IMR-90 (cell line): ENCODE measurements at regions not wholly inside any gene's neighbourhood (a gene's known extent, or its start where the extent isn't known, plus 50 kb on each side); places are given as distances from the start of the nearest gene placed in this dataset.

Experiments used
- ATAC-seq: fragments of 200-7000 bp; cut with Tn5 transposase; 2 replicates; pipeline ENCODE4 v1.9.1; 2020; ENCODE audit warnings: low read depth, mild to moderate bottlenecking, moderate library complexity
- BruUV-seq: library from RNA; stranded (reverse); fragments of 400-500 nt; replicated peaks from 2 replicates; lab custom pipeline; 2021; lab: Mats Ljungman, UMichigan
- CTCF ChIA-PET: fragments of 300-600 bp; formaldehyde crosslinking; extraction: SDS; loops from one replicate; lab custom pipeline; 2021; ENCODE audit warnings: antibody characterized with exemption; lab: Yijun Ruan, JAX
- POLR2A ChIA-PET: fragments of 300-600 bp; sonication (Branson Sonifier 250); formaldehyde crosslinking; loops from one replicate; lab custom pipeline; 2022; ENCODE audit warnings: antibody characterized with exemption; ENCODE audit not compliant: unreplicated experiment; lab: Charles Lee
- DNase-seq: peaks from one replicate; pipeline ENCODE4 v3.0.0; 2013
- H2AFZ ChIP-seq: replicated peaks from 2 replicates; pipeline ENCODE3; 2013; ENCODE audit warnings: low read length, mild to moderate bottlenecking; ENCODE audit not compliant: poor library complexity
- H2AK5ac ChIP-seq: 2 replicates; pipeline ENCODE4 v1.6.1; 2013; ENCODE audit warnings: low read depth, low read length, inconsistent platforms
- H2AK9ac ChIP-seq: replicated peaks from 2 replicates; pipeline ENCODE3; 2013; ENCODE audit warnings: mild to moderate bottlenecking, low read depth, low read length, moderate library complexity; ENCODE audit not compliant: poor library complexity
- H2BK120ac ChIP-seq: 2 replicates; pipeline ENCODE4 v1.6.1; 2013; ENCODE audit warnings: low read depth, low read length, inconsistent platforms
- H2BK15ac ChIP-seq: 3 replicates; pipeline ENCODE4 v1.6.1; 2013; ENCODE audit warnings: low read depth, low read length, inconsistent platforms
- H2BK20ac ChIP-seq: 2 replicates; pipeline ENCODE4 v1.6.1; 2013; ENCODE audit warnings: low read depth, mild to moderate bottlenecking, inconsistent platforms, low read length, moderate library complexity
- H2BK5ac ChIP-seq: 2 replicates; pipeline ENCODE4 v1.6.1; 2013; ENCODE audit warnings: mild to moderate bottlenecking, low read depth, low read length, inconsistent platforms; ENCODE audit not compliant: poor library complexity, severe bottlenecking
- H3K14ac ChIP-seq: replicated peaks from 2 replicates; pipeline ENCODE4 v1.6.1; 2013; ENCODE audit warnings: low read depth, low read length, inconsistent platforms
- H3K18ac ChIP-seq: 2 replicates; pipeline ENCODE4 v1.6.1; 2013; ENCODE audit warnings: low read depth, low read length, control low read depth
- H3K23ac ChIP-seq: 2 replicates; pipeline ENCODE4 v1.6.1; 2013; ENCODE audit warnings: low read depth, low read length, inconsistent platforms
- H3K27ac ChIP-seq: 2 replicates; pipeline ENCODE4 v1.5.1; 2013; ENCODE audit warnings: mild to moderate bottlenecking, control low read depth, low read length; ENCODE audit not compliant: insufficient read depth
- H3K27me3 ChIP-seq: 2 replicates; pipeline ENCODE4 v1.6.1; 2013; ENCODE audit warnings: low read length; ENCODE audit not compliant: control insufficient read depth, insufficient read depth
- H3K36me3 ChIP-seq: 2 replicates; pipeline ENCODE4 v1.6.1; 2013; ENCODE audit warnings: low read length, mixed read lengths; ENCODE audit not compliant: control insufficient read depth, insufficient read depth
- H3K4ac ChIP-seq: 2 replicates; pipeline ENCODE4 v1.6.1; 2013; ENCODE audit warnings: low read depth, low read length, inconsistent platforms
- H3K4me1 ChIP-seq: 2 replicates; pipeline ENCODE4 v1.6.1; 2013; ENCODE audit warnings: low read length, mixed read lengths; ENCODE audit not compliant: control insufficient read depth, insufficient read depth
- H3K4me2 ChIP-seq: 2 replicates; pipeline ENCODE4 v1.6.1; 2013; ENCODE audit warnings: low read depth, mild to moderate bottlenecking, control low read depth, low read length, moderate library complexity
- H3K4me3 ChIP-seq: 2 replicates; pipeline ENCODE4 v1.5.1; 2013; ENCODE audit warnings: low read depth, mild to moderate bottlenecking, control low read depth, low read length, moderate library complexity; ENCODE audit not compliant: insufficient read depth
- H3K56ac ChIP-seq: 2 replicates; pipeline ENCODE4 v1.6.1; 2013; ENCODE audit warnings: low read length, inconsistent platforms; ENCODE audit not compliant: insufficient read depth; ENCODE audit errors: extremely low read depth
- H3K79me1 ChIP-seq, 2 experiments: 2 replicates each; pipeline ENCODE4 v1.6.1; 2013; ENCODE audit warnings: low read length in 2 of 2, inconsistent platforms in 1 of 2, low read depth in 1 of 2
- H3K9ac ChIP-seq: 2 replicates; pipeline ENCODE4 v1.6.1; 2013; ENCODE audit warnings: low read depth, low read length, control low read depth
- H3K9me1 ChIP-seq: 2 replicates; pipeline ENCODE4 v1.6.1; 2013; ENCODE audit warnings: low read length, inconsistent platforms; ENCODE audit not compliant: insufficient read depth
- H3K9me3 ChIP-seq: 2 replicates; pipeline ENCODE4 v1.6.1; 2013; ENCODE audit warnings: low read length; ENCODE audit not compliant: control insufficient read depth, insufficient read depth
- H4K20me1 ChIP-seq: 2 replicates; pipeline ENCODE4 v1.6.1; 2013; ENCODE audit warnings: low read length, inconsistent platforms; ENCODE audit not compliant: insufficient read depth
- H4K5ac ChIP-seq: 2 replicates; pipeline ENCODE4 v1.6.1; 2013; ENCODE audit warnings: mild to moderate bottlenecking, low read depth, low read length, control low read depth
- H4K8ac ChIP-seq, 2 experiments: 2 replicates each; pipeline ENCODE4 v1.6.1; 2013; ENCODE audit warnings: low read depth in 2 of 2, low read length in 2 of 2, control low read depth in 1 of 2, inconsistent platforms in 1 of 2
- H4K91ac ChIP-seq: 2 replicates; pipeline ENCODE4 v1.6.1; 2013; ENCODE audit warnings: low read depth, low read length, inconsistent platforms; ENCODE audit not compliant: insufficient read depth
- BHLHE40 ChIP-seq: fragments of 150-350 bp; IDR thresholded peaks from 2 replicates; pipeline ENCODE4 v1.6.1; 2016; ENCODE audit warnings: mild to moderate bottlenecking, low read depth, low read length
- CHD1 ChIP-seq: IDR thresholded peaks from 2 replicates; pipeline ENCODE4 v1.6.1; 2012; ENCODE audit warnings: low read depth, low read length, improper control_type of control experiment
- MAZ ChIP-seq: IDR thresholded peaks from 2 replicates; pipeline ENCODE4 v1.6.1; 2012; ENCODE audit warnings: low read depth, mild to moderate bottlenecking, low read length, improper control_type of control experiment, moderate library complexity, borderline replicate concordance
- NFE2L2 ChIP-seq: fragments of 150-350 bp; IDR thresholded peaks from 2 replicates; pipeline ENCODE4 v1.6.1; 2016; ENCODE audit warnings: low read depth, mild to moderate bottlenecking, low read length
- POLR2A ChIP-seq: IDR thresholded peaks from 2 replicates; pipeline ENCODE4 v1.6.1; 2012; ENCODE audit warnings: mild to moderate bottlenecking, low read depth, low read length
- RAD21 ChIP-seq: IDR thresholded peaks from 2 replicates; pipeline ENCODE4 v1.6.1; 2012; ENCODE audit warnings: low read length, improper control_type of control experiment
- RFX5 ChIP-seq: IDR thresholded peaks from 2 replicates; pipeline ENCODE4 v1.8.0; 2012; ENCODE audit warnings: low read depth, mild to moderate bottlenecking, low read length, moderate library complexity
- SMC3 ChIP-seq: fragments of 150-350 bp; IDR thresholded peaks from 2 replicates; pipeline ENCODE4 v1.6.1; 2016; ENCODE audit warnings: low read depth, mild to moderate bottlenecking, antibody characterized with exemption, low read length, moderate library complexity
- WGBS, 2 experiments: methylation state at CpG; one replicate each; pipeline versions ENCODE4 v1.1.5 to v1.1.7; 2013; ENCODE audit warnings: missing lambda C conversion rate in 2 of 2; ENCODE audit not compliant: insufficient read length in 1 of 2; ENCODE audit errors: extremely low coverage in 2 of 2; 5-methylcytosine and 5-hydroxymethylcytosine counted together
- dilution Hi-C: fragments of 300-500 bp; cut with HindIII; formaldehyde crosslinking; loops from one replicate; pipeline ENCODE4 v1.14.3; 2018; ENCODE audit warnings: low sequenced_read_pairs; ENCODE audit not compliant: unreplicated experiment
- in situ Hi-C: fragments of 300-500 bp; cut with MboI; formaldehyde crosslinking; loops from 3 replicates; pipeline ENCODE4 v1.14.3; 2019; ENCODE audit warnings: low sequenced_read_pairs, inconsistent platforms, mixed read lengths
- intact Hi-C: fragments of 100-400 bp; cut with micrococcal nuclease; formaldehyde crosslinking; loops from 2 replicates; pipeline ENCODE4 v1.10.0; 2022
- TF ChIP-seq, protein P1 (sequence below): conservative IDR thresholded peaks from 2 replicates; pipeline ENCODE4 v1.5.1; 2012; ENCODE audit warnings: mild to moderate bottlenecking, low read depth, low read length, improper control_type of control experiment
- TF ChIP-seq, protein P2 (sequence below): fragments of 150-350 bp; IDR thresholded peaks from 2 replicates; pipeline ENCODE4 v1.6.1; 2016; ENCODE audit warnings: low read depth, mild to moderate bottlenecking, low read length, moderate library complexity, borderline replicate concordance
- TF ChIP-seq, protein P3 (sequence below): fragments of 150-350 bp; IDR thresholded peaks from 2 replicates; pipeline ENCODE4 v1.6.1; 2017; ENCODE audit warnings: mild to moderate bottlenecking, antibody characterized with exemption, low read length, low read depth

DNA sequence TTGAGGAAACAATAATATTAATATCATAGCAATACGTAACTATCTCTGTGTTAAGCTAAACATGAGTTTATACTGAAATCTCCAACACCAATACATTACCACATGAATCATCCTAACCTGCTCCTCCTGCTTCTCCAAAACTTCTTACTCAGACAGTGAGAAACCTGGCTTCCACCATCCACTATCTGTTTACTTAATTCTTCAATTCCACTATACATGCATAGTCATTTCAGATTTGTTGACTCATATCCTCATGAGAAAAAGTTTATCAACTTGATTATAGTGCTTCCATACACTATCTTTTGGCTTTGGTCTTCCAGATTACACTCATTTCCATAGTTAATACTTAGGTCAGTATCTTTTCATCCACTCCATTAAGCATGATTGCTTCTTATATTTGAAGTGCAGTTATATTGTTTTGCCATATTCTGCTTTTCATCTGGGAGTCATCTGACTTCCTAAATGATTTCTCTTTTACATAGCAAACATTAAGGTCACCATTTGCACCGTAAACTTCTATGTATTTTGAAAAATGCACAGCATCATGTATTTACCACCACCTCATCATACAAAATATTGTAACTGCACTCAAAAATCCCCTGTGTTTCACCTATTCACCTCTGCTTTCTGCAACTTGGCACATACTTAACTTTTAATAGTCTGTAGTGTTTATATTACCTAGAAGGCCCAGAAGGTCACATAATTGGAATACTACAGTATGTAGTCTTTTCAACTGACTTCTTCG lies 970.6 kb downstream of the DIPK2A start:
- Histone ChIP-seq H4K20me1 (no peaks in the 10 kb centered on the region), H2AK5ac (no peak overlapping the region), H2AFZ (no peak overlapping the region), H3K9ac (no peak overlapping the region), H3K23ac (no peak overlapping the region), H3K4me2 (no peak overlapping the region), H3K36me3 (no peaks in the 10 kb centered on the region), H2BK5ac (no peak overlapping the region), H3K27me3 (no peaks in the 10 kb centered on the region), H3K4me3 (no peak overlapping the region), H2BK120ac (no peak overlapping the region), H2AK9ac (no peak overlapping the region), H3K9me3 (no peaks in the 10 kb centered on the region; the same call in 1 of the 2 replicates), H4K8ac (no peak overlapping the region), H2BK20ac (no peak overlapping the region), H3K27ac (no peak overlapping the region), H3K18ac (no peak overlapping the region), H3K79me1 (no peaks in the 10 kb centered on the region), H4K91ac (no peak overlapping the region), H3K4me1 (no peaks in the 10 kb centered on the region), H3K9me1 (no peaks in the 10 kb centered on the region), H3K4ac (no peak overlapping the region), H2BK15ac (no peak overlapping the region), H3K14ac (no peak overlapping the region), H3K56ac (no peak overlapping the region), H4K5ac (no peak overlapping the region)
- TF ChIP-seq NFE2L2 (no peak), BHLHE40 (no peak), CHD1 (no peak), RAD21 (no peak), SMC3 (no peak), POLR2A (no peak), RFX5 (no peak), MAZ (no peak)
- TF ChIP-seq, protein P1, sequence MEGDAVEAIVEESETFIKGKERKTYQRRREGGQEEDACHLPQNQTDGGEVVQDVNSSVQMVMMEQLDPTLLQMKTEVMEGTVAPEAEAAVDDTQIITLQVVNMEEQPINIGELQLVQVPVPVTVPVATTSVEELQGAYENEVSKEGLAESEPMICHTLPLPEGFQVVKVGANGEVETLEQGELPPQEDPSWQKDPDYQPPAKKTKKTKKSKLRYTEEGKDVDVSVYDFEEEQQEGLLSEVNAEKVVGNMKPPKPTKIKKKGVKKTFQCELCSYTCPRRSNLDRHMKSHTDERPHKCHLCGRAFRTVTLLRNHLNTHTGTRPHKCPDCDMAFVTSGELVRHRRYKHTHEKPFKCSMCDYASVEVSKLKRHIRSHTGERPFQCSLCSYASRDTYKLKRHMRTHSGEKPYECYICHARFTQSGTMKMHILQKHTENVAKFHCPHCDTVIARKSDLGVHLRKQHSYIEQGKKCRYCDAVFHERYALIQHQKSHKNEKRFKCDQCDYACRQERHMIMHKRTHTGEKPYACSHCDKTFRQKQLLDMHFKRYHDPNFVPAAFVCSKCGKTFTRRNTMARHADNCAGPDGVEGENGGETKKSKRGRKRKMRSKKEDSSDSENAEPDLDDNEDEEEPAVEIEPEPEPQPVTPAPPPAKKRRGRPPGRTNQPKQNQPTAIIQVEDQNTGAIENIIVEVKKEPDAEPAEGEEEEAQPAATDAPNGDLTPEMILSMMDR, result no peak
- TF ChIP-seq, protein P2, sequence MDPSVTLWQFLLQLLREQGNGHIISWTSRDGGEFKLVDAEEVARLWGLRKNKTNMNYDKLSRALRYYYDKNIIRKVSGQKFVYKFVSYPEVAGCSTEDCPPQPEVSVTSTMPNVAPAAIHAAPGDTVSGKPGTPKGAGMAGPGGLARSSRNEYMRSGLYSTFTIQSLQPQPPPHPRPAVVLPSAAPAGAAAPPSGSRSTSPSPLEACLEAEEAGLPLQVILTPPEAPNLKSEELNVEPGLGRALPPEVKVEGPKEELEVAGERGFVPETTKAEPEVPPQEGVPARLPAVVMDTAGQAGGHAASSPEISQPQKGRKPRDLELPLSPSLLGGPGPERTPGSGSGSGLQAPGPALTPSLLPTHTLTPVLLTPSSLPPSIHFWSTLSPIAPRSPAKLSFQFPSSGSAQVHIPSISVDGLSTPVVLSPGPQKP, result no peak
- TF ChIP-seq, protein P3, sequence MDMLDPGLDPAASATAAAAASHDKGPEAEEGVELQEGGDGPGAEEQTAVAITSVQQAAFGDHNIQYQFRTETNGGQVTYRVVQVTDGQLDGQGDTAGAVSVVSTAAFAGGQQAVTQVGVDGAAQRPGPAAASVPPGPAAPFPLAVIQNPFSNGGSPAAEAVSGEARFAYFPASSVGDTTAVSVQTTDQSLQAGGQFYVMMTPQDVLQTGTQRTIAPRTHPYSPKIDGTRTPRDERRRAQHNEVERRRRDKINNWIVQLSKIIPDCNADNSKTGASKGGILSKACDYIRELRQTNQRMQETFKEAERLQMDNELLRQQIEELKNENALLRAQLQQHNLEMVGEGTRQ, result no peak
- no peak for DNase-seq
- no peak for ATAC-seq
- in situ Hi-C loops (no loop called here), intact Hi-C loops (no loop called here), dilution Hi-C loops (no loop called here)
- WGBS, 2 experiments, result 80% methylated on average over 1 of the region's 3 CpGs; no CpG with 5 or more reads in 1 of the 2 experiments
- no TSS peak for BruUV-seq
- POLR2A ChIA-PET, result no interaction called here
- CTCF ChIA-PET, result no interaction called here
